HG03457 (cell line): ENCODE measurements at regions not wholly inside any gene's neighbourhood (a gene's known extent, or its start where the extent isn't known, plus 50 kb on each side); places are given as distances from the start of the nearest gene placed in this dataset.

ENCODE experiments used
- ATAC-seq: cut with Tn5 transposase; IDR thresholded peaks from one replicate; pipeline ENCODE4 v1.9.1; 2021; ENCODE audit warnings: moderate number of reproducible peaks; ENCODE audit not compliant: unreplicated experiment

- ATAC-seq: no peak
These were observed 307.4 kb upstream of the SORCS1 start for GRCh38 chr10:107471911-107472310.

- no peak for ATAC-seq
These were observed 289.1 kb upstream of the SORCS1 start for GRCh38 chr10:107453561-107453960.

GRCh38 chr10:107451047-107451446, 286.5 kb upstream of the SORCS1 start:
- no peak for ATAC-seq

GRCh38 chr10:107450056-107450455, 285.6 kb upstream of the SORCS1 start:
- ATAC-seq: no peak

GRCh38 chr10:107444443-107444842, 279.9 kb upstream of the SORCS1 start:
- ATAC-seq: no peak

GRCh38 chr10:107443813-107444212, 279.3 kb upstream of the SORCS1 start:
- ATAC-seq: no peak

GRCh38 chr10:107443326-107443725, 278.8 kb upstream of the SORCS1 start:
- ATAC-seq: no peak

- peak; percentile 93 for ATAC-seq
These were observed 277.6 kb upstream of the SORCS1 start for GRCh38 chr10:107442035-107442505.

- ATAC-seq: no peak
These were observed 276.2 kb upstream of the SORCS1 start for GRCh38 chr10:107440741-107441140.

GRCh38 chr10:107437921-107438320, 273.4 kb upstream of the SORCS1 start:
- ATAC-seq: no peak

- ATAC-seq: no peak
These were observed 272.1 kb upstream of the SORCS1 start for GRCh38 chr10:107436568-107436967.

GRCh38 chr10:107434854-107435253, 270.3 kb upstream of the SORCS1 start:
- no peak for ATAC-seq

GRCh38 chr10:107434201-107434600, 269.7 kb upstream of the SORCS1 start:
- no peak for ATAC-seq

- no peak for ATAC-seq
These were observed 269.1 kb upstream of the SORCS1 start for GRCh38 chr10:107433605-107434004.

GRCh38 chr10:107430446-107430845, 265.9 kb upstream of the SORCS1 start:
- ATAC-seq: no peak

- ATAC-seq: no peak
These were observed 262.5 kb upstream of the SORCS1 start for GRCh38 chr10:107427016-107427415.

- ATAC-seq: no peak
These were observed 261.5 kb upstream of the SORCS1 start for GRCh38 chr10:107425931-107426553.

GRCh38 chr10:107424628-107425027, 260.1 kb upstream of the SORCS1 start:
- ATAC-seq: no peak

GRCh38 chr10:107423903-107424302, 259.4 kb upstream of the SORCS1 start:
- peak; percentile 62 for ATAC-seq

- no peak for ATAC-seq
These were observed 258.2 kb upstream of the SORCS1 start for GRCh38 chr10:107422681-107423080.

GRCh38 chr10:107420196-107420595, 255.7 kb upstream of the SORCS1 start:
- no peak for ATAC-seq

GRCh38 chr10:107418085-107418806, 253.7 kb upstream of the SORCS1 start:
- ATAC-seq: no peak

GRCh38 chr10:107417446-107417845, 252.9 kb upstream of the SORCS1 start:
- ATAC-seq: no peak
